ENCODE measurements at regions not wholly inside any gene's neighbourhood (a gene's known extent, or its start where the extent isn't known, plus 50 kb on each side); places are given as distances from the start of the nearest gene placed in this dataset.
"Not testable (repeated sequence)": the region's sequence is repeated elsewhere in the genome, so short reads cannot be mapped to it uniquely, and the experiment has no call there.

DNA sequence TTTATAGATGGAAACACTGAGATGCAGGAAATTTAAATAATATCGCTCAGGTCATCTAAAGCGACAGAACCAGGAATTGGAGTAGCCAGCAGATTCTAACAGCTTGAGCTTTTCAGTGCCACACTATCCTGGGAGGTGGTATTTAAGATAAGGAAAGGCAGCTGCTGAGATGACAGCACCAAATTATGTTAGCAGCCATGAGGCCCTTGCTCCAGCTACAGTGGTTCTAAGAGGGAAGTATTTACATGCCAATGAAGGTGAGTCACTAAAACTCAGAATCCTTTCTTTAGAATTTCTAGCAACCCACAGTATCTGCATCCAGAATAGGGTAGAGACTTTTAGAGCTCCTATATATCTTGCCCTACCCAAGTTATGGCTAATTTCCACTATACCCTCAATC, 127.0 kb upstream of the VLDLR start:
- DNase-seq (ENCODE audit: low read depth in 2 of 2, low spot score in 1 of 2), result no peak

DNA sequence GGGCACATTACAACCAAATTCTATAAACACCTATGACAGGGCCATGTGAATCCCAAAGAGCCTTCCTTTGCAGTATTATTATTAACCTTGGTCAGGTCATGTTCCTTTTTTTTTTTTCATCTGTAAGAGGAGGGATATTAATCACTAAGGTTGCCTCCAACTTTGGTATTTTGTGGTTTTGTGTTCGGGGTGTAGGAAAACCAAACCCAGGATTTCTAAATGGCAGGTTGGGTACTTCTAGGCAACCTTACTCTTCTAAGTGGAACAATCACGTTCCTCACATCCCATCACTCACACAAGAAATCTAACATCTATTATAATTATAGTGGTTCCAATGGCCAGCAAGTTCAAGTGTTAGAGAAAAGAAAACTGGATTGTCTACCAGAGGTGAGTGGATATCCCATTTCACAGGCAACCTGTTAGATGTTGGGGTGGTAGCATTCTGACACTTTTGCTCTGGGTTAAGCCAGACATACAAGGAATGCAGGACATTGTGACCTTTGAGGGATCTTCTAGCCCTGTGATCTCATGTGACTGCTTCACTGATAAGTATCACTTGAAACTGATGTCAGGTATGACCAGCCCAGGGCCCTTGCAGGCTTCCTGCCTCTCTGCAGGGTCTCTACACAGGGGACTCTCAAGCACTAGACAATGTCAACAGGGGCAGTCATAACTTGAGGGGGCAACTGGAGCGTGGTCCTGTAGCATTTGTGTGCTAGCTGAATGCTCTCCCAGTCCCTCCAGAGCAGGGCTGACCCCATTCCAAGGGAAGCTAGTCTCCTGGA, 126.2 kb upstream of the VLDLR start:
- no peak for DNase-seq (ENCODE audit: low read depth in 2 of 2, low spot score in 1 of 2)

DNA sequence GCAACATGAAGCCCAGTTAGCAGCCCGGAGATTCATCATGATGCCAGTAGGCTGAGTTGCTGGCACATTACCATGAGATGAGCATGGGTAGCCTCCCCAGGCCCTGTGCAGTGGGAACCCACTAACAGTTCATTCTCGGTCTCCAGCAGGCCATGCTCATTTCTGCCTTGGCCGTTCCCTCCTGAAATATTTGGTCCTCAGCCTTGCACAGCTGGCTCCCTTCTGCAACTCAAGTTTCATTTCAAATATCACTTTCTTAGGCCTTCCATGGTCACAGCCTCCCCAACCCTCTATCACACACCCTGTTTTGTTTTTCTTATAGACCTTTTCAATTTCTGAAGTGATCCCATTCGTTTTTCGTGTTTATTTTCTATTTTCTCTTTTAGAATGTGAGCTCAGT, 125.4 kb upstream of the VLDLR start:
- no peak for DNase-seq (ENCODE audit: low read depth in 2 of 2, low spot score in 1 of 2)

DNA sequence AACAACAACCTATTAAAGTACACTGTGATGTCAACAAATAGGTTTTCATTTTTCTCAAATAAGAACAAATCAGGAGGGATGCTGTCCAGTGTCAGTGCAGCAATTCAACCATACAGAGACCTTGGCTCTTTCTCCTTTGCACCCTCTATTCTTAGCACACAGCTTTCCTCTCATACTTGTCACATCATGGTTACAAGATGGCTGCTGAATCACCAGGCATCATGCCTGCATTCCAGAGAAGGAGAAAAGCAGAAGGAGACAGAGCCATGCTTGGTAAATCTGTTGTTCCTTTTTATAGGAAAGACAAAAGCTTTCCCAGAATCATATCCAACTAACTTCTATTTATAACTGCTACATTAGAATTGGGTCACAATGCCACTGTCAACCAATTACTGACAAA, 124.7 kb upstream of the VLDLR start:
- DNase-seq (ENCODE audit: low read depth in 2 of 2, low spot score in 1 of 2), result no peak

DNA sequence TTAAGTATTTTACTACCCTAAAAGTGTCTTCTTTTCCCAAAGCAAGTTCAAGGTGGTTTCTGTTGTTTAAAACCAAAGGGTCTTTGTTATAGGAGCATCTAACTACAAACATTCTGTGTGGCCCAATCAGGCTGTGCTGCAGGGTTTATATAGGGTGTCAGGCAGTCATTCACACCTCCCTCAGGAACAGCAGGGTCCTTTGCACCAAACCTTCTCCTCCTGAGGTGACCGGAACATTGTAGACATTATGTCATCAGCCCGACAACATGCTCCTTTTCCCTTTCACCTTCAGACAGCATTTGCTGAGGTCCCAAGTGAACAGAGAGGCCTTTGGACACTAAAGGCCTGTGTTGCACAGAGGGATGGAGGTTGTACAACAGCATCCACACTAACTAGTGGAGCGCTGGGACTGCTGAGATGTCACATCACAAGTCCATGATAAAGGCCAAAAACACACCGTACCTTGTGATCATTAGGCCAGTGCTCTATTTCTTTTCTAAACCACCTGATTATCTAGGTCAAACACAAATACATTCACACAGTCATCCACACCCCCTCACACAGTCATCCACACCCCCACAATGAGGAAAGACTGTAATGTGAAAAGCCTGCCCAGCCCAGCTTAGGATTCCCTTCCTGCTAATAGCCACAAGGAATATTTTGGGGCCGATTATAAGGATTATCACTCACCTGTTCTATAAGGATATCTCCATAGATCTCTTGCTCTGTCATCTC, 123.8 kb upstream of the VLDLR start:
- DNase-seq (ENCODE audit: low read depth in 2 of 2, low spot score in 1 of 2), result no peak

DNA sequence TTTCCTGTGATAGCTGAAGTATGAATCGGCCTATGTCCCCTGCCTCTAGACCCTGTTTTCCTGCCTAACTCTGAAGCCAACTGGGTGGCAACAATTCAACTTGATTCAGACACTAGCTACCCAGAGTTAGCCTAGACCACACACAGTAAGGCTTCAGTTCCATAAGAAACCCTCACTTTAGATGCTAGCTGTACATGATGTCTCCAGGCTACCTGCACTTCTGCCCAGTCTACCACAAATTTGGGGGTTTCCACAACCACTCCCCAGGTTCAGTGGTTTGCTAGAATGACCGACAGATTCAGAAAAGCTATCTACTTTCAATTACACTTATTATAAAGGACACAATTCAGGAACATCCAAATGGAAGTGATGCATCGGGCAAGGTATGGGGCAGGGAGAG, 119.4 kb upstream of the VLDLR start:
- DNase-seq (ENCODE audit: low read depth in 2 of 2, low spot score in 1 of 2), result no peak

DNA sequence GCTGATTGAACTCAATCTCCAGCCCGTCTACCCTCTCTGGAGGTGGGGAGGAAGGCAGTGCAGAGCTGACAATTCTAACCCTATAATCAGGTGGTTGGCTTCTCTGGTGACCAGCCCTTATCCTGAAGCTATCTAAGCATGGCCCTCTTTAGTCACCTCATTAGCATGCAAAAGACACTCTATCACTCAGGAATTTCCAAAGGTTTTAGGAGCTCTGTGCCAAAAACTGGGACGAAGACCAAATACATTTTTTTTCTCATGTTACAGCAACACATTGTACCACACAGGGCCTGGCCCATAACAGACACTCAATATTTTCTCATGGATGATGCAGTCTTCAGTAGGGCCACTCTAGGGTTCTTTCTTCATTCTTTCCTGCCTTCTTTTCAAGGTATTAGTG, 118.8 kb upstream of the VLDLR start:
- DNase-seq (ENCODE audit: low read depth in 2 of 2, low spot score in 1 of 2), result no peak

DNA sequence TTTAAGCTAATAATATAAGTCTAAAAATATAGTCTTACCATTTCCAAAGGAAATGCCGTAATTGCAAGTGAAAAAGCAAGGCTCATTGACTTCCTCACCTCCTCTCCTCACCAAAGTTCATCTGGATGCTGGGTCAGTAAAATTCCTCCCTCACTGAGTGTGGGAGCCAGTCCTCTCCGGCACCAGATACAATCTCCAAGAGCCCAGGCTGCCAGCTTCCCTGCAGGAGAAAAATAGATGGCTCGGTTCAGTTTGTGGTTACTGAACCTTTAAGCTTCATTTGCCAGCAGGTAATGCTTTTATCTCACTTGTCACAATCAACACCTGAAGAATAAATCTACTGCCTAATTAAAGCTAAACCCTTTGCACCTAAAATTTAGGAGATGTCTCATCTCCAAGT, 115.3 kb upstream of the VLDLR start:
- no peak for DNase-seq (ENCODE audit: low read depth in 2 of 2, low spot score in 1 of 2)

DNA sequence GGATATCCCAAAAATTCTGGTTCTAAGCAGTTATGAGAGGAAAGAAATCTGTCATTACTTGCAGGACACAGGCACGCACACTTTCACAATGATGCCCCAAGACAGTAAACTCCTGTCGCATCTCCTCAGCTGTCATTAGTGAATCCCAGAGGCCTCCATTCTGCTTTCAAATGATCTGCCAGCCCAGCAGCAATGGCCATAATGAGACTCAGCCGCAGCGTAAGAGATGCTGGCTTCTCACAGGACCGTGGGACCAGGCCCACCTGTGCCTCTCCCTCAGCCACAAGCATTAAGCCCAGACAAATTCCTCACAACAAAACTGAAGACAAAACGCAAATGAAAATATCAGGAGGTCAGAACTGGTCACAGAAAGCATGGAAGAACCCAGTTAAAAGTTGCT, 98.0 kb upstream of the VLDLR start:
- DNase-seq (ENCODE audit: low read depth in 2 of 2, low spot score in 1 of 2), result no peak

DNA sequence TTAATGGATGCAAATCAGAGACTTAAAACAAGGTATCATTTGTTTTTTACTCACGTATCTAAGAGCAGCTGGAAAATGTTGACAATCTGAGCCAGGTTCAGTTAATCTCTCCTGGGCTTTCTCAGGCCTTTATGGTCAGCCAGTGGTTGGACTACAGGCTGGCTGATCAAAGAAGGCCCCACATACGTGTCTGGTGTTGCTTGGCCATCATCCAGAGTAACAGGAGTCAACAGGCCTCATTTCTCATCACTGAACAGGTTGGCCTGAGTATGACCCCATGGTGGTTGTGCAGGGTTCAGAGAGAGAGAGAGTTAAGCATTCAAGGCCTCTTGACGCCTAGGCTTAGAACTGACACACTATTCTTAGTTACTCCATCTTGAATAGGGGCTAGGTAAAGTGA, 97.0 kb upstream of the VLDLR start:
- no peak for DNase-seq (ENCODE audit: low read depth in 2 of 2, low spot score in 1 of 2)

DNA sequence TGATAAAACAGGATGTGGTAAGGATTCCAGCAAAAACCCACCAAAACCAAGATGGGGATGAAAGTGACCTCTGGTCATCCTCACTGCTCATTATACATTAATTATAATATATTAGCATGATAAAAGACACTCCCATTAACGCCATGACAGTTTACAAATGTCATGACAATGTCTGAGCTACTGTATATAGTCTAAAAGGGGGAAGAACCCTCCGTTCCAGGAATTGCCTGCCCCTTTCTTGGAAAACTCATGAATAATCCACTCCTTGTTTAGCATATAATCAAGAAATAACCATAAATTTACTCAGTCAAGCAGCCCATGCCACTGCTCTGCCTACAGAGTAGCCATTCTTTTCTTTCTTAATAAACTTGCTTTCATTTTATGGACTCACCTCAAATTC, 96.4 kb upstream of the VLDLR start:
- no peak for DNase-seq (ENCODE audit: low read depth in 2 of 2, low spot score in 1 of 2)

DNA sequence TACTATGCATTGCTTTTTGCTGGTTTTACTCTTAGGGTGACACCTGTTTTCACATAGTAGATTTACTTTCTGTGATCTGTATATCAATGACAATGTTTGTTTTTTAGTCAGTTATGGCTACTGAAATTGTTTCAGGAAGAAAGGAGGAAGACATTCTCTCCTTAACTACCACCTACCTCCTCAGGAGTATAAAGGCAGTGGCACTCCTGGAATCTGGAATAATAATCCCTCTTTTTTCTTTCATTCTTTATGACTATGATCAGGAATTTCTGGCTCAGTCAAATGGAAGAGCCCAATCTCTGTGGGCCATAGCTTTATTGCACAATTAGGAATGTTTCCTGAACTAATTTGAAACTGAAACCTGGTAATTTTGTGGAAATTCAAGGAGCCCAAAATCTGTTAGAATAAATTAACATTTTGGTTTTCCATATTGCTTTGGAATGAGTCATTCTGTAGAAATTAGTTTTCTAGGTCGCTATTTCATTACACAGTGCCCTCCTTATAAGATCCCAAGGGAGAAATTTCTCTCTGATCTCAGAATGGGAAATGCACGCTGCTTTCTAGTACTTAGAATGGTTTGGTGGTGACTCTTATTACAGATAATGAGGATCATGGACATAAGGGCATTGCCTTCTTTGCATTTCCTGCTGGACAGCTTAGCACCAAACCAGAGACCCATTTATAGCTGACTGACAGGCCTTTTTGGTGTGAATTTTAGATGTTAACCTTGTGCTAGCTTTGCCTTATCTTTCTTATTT, 95.3 kb upstream of the VLDLR start:
- DNase-seq (ENCODE audit: low read depth in 2 of 2, low spot score in 1 of 2), result no peak

DNA sequence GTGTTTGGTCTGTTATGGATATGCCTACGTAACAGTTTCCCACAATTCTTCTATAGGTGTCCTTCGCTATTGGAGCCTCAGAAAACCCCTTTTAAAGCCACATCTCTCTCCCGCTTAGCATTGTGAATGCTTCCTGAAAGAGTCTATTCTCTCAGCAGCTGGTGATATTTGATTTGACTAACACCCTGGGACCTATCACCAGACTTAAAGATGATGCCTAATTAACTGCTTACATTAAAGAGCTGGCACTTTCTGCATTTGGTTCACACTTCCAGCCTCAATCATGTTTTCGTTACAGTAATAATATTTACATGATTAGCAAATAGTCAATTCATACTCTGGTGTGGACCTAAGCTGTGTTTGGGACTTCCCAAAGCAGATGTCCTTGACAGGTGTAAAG, 90.1 kb upstream of the VLDLR start:
- no peak for DNase-seq (ENCODE audit: low read depth in 2 of 2, low spot score in 1 of 2)

DNA sequence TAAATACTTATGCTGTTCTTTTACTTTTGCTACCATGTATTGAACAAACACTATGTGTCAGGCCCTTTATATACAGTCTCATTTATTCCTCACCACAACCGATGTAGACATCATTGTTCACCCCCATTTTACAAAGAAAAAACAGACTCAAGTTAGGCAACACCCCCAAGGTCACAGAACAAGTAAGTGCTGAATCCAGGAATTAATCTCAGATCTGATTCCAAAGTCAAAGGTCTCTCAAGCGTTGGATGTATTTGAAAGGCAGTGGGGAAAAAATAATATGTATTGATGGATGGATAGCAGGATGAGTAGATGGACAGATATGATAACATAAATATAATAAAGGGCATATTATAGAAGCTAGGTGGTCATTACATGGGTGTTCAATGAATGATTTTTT, 85.1 kb upstream of the VLDLR start:
- no peak for DNase-seq (ENCODE audit: low read depth in 2 of 2, low spot score in 1 of 2)

DNA sequence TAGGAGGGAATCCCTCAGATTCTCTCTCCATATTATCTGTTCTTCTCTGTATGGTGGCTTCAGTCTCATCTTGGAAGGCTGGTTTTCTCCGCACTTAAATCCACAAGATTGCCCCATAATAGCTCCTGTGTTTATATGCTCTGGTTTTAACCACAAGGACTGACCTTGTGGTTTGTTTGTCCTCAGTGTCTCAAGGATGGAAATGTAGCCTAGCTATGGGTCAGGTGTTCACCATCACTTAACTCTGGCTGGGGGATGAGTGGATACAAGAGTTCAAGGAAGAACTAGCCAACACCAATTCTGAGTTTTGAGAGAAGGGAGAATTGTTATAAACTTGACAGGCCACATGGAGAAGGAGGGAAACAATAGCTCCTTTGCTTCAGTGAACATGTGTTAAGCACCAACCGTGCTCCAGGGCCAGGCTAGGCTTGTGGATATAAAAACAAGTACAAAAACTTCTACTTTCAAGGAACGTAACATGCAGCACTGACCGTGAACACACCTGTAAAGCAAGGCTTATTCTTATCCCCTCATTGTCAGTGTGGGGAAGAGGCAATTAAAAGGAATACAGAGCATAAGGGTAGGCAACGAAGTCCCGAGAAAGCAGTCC, 75.6 kb upstream of the VLDLR start:
- no peak for DNase-seq (ENCODE audit: low read depth in 2 of 2, low spot score in 1 of 2)

DNA sequence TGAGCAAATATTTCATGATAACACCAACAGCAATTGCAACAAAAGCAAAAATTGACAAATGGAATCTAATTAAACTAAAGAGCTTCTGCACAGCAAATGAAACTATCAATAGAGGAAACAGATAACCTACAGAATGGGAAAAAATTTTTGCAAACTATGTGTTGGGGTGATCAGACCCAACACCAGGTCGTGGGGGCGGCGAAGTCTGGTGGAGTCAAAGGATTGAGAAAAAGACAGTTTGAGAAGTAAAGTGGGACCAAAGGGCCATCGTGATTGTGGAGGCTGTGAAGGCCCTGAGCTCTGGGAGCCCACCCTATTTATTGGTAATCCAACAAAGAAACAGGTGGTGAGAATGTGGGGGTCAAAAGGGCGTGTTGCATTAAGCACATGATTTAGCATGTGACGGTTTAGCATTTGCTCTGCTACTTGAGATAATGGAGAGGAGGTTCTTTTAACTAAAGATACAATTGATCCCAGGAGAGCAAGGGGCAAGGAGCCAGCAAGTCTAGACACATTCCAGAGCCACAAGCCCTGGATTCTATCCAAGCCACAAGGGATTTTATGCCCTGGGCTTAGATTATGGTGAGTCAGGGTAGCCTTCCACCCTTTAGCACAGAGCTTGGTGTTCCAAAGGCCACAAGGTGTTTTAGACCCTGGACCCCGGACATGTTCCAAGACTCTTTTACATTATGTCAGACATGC, 65.5 kb upstream of the VLDLR start:
- not testable (repeated sequence) for DNase-seq (ENCODE audit: low read depth in 2 of 2, low spot score in 1 of 2)

DNA sequence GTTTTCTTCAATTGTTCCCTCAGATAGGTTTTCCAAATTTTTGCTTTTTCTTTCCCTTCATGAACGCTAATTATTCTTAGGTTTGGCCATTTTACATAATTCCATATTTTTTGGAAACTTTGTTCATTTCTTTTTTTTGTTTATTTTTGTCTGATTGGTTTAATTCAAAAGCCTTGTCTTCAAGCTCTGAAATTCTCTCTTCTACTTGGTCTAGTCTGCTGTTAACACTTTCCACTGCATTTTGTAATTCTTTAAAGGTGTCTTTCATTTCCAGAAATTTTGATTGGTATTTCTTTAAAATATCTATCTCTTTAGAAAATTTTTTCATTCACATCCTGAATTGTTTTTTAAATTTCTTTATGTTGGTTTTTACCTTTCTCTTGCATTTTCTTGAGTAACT, 63.9 kb upstream of the VLDLR start:
- no peak for DNase-seq (ENCODE audit: low read depth in 2 of 2, low spot score in 1 of 2)

DNA sequence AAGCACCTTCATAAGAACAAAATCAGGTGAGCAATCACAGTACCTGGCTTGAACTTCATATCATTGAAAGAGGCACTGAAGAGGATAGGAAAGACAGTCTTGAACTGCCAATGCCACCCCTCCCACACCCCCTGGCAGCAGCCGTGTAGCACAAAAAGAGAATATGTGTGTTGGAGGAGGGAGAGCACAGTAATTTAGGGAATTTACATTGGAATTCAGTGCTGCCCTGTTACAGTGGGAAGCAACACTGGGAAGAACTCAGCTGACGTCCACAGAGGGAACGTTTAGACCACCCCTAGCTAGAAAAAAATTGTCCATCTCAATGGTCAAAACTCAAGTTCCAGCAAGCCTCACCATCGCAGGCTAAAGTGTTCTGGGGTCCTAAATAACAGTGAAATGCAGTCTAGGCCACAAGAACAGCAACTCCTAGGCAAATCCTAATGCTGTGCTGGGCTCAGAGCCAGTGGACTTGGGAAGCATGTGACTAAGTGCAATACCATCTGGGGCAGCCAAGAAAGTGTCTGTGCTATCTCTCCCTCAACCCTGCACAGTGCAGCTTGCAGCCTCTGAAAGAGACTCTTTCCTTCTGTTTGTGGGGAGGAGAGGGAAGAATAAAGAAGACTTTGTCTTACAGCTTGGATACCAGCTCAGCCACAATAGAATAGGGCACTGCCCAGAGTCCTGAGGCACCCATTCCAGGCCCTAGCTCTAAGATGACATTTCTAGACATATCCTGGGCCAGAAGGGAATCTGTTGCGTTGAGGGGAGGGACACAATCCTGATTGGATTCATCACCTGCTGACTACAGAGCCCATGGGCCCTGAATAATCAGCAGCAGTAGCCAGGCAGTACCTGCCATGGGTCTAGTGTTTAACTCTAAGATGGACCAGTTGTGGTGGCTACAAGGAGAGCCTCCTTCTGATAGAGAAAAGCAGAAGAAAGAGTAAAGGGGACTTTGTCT, 62.1 kb upstream of the VLDLR start:
- DNase-seq (ENCODE audit: low read depth in 2 of 2, low spot score in 1 of 2), result no peak

DNA sequence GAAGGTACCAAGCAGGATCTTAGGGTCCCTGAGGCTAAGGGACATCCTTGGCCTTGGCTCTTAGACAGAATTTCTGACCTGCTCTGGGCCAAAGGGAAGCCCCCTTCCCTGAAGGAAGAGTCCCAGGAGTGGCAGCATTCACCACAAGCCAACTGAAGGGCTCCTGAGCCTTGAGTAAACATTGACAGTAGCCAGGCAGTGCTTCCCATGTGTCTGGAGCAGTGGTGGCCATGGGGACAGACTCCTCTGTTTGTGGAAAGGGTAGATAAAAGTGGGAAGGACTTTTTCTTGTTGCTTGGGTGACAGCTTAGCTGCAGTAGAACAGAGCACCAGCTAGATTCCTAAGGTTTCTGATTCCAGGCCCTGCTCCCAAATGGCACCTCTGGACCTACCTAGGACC, 61.4 kb upstream of the VLDLR start:
- DNase-seq (ENCODE audit: low read depth in 2 of 2, low spot score in 1 of 2), result no peak
